Dendritic cell treated with granulocyte-macrophage colony-stimulating factor and Interleukin-4, amounts not matched to agents 40 ng/mL and 50 ng/mL, for 4 days (primary cell): ENCODE measurements at regions not wholly inside any gene's neighbourhood (a gene's known extent, or its start where the extent isn't known, plus 50 kb on each side); places are given as distances from the start of the nearest gene placed in this dataset.

Experiments
- H3K27ac Mint-ChIP-seq: one replicate; pipeline ENCODE4 v1.8.0; 2022; ENCODE audit warnings: mild to moderate bottlenecking, mixed read lengths
- H3K27me3 Mint-ChIP-seq: one replicate; pipeline ENCODE4 v1.8.0; 2022; ENCODE audit warnings: mild to moderate bottlenecking, mixed read lengths
- H3K36me3 Mint-ChIP-seq: one replicate; pipeline ENCODE4 v1.8.0; 2022; ENCODE audit warnings: low read depth, mixed read lengths
- H3K4me1 Mint-ChIP-seq: one replicate; pipeline ENCODE4 v1.8.0; 2022; ENCODE audit warnings: low read depth, mixed read lengths
- H3K4me3 Mint-ChIP-seq: one replicate; pipeline ENCODE4 v1.8.0; 2022; ENCODE audit warnings: mild to moderate bottlenecking, moderate library complexity, mixed read lengths
- H3K9me3 Mint-ChIP-seq: one replicate; pipeline ENCODE4 v1.8.0; 2022; ENCODE audit warnings: mixed read lengths
- intact Hi-C: fragments of 100-400 bp; cut with micrococcal nuclease; formaldehyde crosslinking; loops from one replicate; pipeline ENCODE4 v1.15.0; 2022

- H3K36me3 Mint-ChIP-seq, result no peaks in the 10 kb centered on the region
- H3K9me3 Mint-ChIP-seq, result no peaks in the 10 kb centered on the region
- H3K27ac Mint-ChIP-seq, result no peak overlapping the region
- intact Hi-C loops, result no loop called here
- peaks cover 2% of the 10 kb centered on the region for H3K27me3 Mint-ChIP-seq
- peaks cover 12% of the 10 kb centered on the region for H3K4me1 Mint-ChIP-seq
- no peak overlapping the region for H3K4me3 Mint-ChIP-seq
Measured at GRCh38 chr3:177522051-177522450, 324.8 kb upstream of the TBL1XR1 start.

GRCh38 chr3:177523067-177523675 lies 325.9 kb upstream of the TBL1XR1 start:
- intact Hi-C loops, result no loop called here
- Mint-ChIP-seq H3K9me3 (no peaks in the 10 kb centered on the region), H3K27ac (no peak overlapping the region), H3K36me3 (no peaks in the 10 kb centered on the region), H3K27me3 (no peaks in the 10 kb centered on the region), H3K4me3 (no peak overlapping the region), H3K4me1 (peaks cover 18% of the 10 kb centered on the region)

- Mint-ChIP-seq H3K4me3 (no peak overlapping the region), H3K4me1 (peaks cover 24% of the 10 kb centered on the region), H3K9me3 (no peaks in the 10 kb centered on the region), H3K27ac (no peak overlapping the region), H3K27me3 (no peaks in the 10 kb centered on the region), H3K36me3 (no peaks in the 10 kb centered on the region)
- intact Hi-C loops, result no loop called here
Measured at GRCh38 chr3:177523872-177524438, 326.7 kb upstream of the TBL1XR1 start.

GRCh38 chr3:177524742-177525141 lies 327.5 kb upstream of the TBL1XR1 start:
- Mint-ChIP-seq H3K36me3 (no peaks in the 10 kb centered on the region), H3K27me3 (no peaks in the 10 kb centered on the region), H3K9me3 (no peaks in the 10 kb centered on the region), H3K4me3 (no peak overlapping the region), H3K27ac (no peak overlapping the region), H3K4me1 (peaks cover 22% of the 10 kb centered on the region)
- intact Hi-C loops, result no loop called here

GRCh38 chr3:177525414-177525813 lies 328.1 kb upstream of the TBL1XR1 start:
- H3K4me1 Mint-ChIP-seq, result peaks cover 23% of the 10 kb centered on the region

GRCh38 chr3:177525987-177526712 lies 328.9 kb upstream of the TBL1XR1 start:
- no peak overlapping the region for H3K4me3 Mint-ChIP-seq
- intact Hi-C loops, result no loop called here
- peaks cover 31% of the 10 kb centered on the region for H3K4me1 Mint-ChIP-seq
- H3K27me3 Mint-ChIP-seq, result no peaks in the 10 kb centered on the region
- H3K36me3 Mint-ChIP-seq, result no peaks in the 10 kb centered on the region
- no peak overlapping the region for H3K27ac Mint-ChIP-seq
- H3K9me3 Mint-ChIP-seq, result no peaks in the 10 kb centered on the region

More at GRCh38 chr3:177525414-177525813, 328.1 kb upstream of the TBL1XR1 start:
- H3K9me3 Mint-ChIP-seq, result no peaks in the 10 kb centered on the region
- no peaks in the 10 kb centered on the region for H3K27me3 Mint-ChIP-seq
- no peaks in the 10 kb centered on the region for H3K36me3 Mint-ChIP-seq
- no peak overlapping the region for H3K4me3 Mint-ChIP-seq
- H3K27ac Mint-ChIP-seq, result no peak overlapping the region
- intact Hi-C loops, result no loop called here

GRCh38 chr3:177527182-177527581 lies 329.9 kb upstream of the TBL1XR1 start:
- Mint-ChIP-seq H3K4me3 (no peak overlapping the region), H3K4me1 (peaks cover 31% of the 10 kb centered on the region), H3K27ac (no peak overlapping the region), H3K27me3 (no peaks in the 10 kb centered on the region), H3K36me3 (no peaks in the 10 kb centered on the region), H3K9me3 (no peaks in the 10 kb centered on the region)
- intact Hi-C loops, result no loop called here

- no peak overlapping the region for H3K4me3 Mint-ChIP-seq
- H3K27ac Mint-ChIP-seq, result no peak overlapping the region
- H3K36me3 Mint-ChIP-seq, result no peaks in the 10 kb centered on the region
- no peaks in the 10 kb centered on the region for H3K9me3 Mint-ChIP-seq
- peaks cover 31% of the 10 kb centered on the region for H3K4me1 Mint-ChIP-seq
- no peaks in the 10 kb centered on the region for H3K27me3 Mint-ChIP-seq
- intact Hi-C loops, result no loop called here
Measured at GRCh38 chr3:177528306-177529070, 331.2 kb upstream of the TBL1XR1 start.

GRCh38 chr3:177529071-177529550 lies 331.8 kb upstream of the TBL1XR1 start:
- H3K9me3 Mint-ChIP-seq, result no peaks in the 10 kb centered on the region
- H3K27ac Mint-ChIP-seq, result no peak overlapping the region
- H3K4me3 Mint-ChIP-seq, result no peak overlapping the region
- no peaks in the 10 kb centered on the region for H3K36me3 Mint-ChIP-seq
- intact Hi-C loops, result no loop called here
- peaks cover 31% of the 10 kb centered on the region for H3K4me1 Mint-ChIP-seq
- no peaks in the 10 kb centered on the region for H3K27me3 Mint-ChIP-seq

- Mint-ChIP-seq H3K4me1 (peaks cover 31% of the 10 kb centered on the region), H3K27me3 (no peaks in the 10 kb centered on the region), H3K4me3 (no peak overlapping the region), H3K9me3 (no peaks in the 10 kb centered on the region), H3K27ac (no peak overlapping the region), H3K36me3 (no peaks in the 10 kb centered on the region)
- intact Hi-C loops, result no loop called here
Measured at GRCh38 chr3:177529716-177530335, 332.5 kb upstream of the TBL1XR1 start.

- no peak overlapping the region for H3K4me3 Mint-ChIP-seq
- no peaks in the 10 kb centered on the region for H3K9me3 Mint-ChIP-seq
- intact Hi-C loops, result no loop called here
- H3K27me3 Mint-ChIP-seq, result no peaks in the 10 kb centered on the region
- H3K36me3 Mint-ChIP-seq, result no peaks in the 10 kb centered on the region
- peaks cover 34% of the 10 kb centered on the region for H3K4me1 Mint-ChIP-seq
- H3K27ac Mint-ChIP-seq, result no peak overlapping the region
Measured at GRCh38 chr3:177530908-177531307, 333.6 kb upstream of the TBL1XR1 start.

- H3K27me3 Mint-ChIP-seq, result no peaks in the 10 kb centered on the region
- intact Hi-C loops, result no loop called here
- H3K4me1 Mint-ChIP-seq, result peaks cover 25% of the 10 kb centered on the region
- no peak overlapping the region for H3K27ac Mint-ChIP-seq
- H3K9me3 Mint-ChIP-seq, result no peaks in the 10 kb centered on the region
- H3K4me3 Mint-ChIP-seq, result no peak overlapping the region
- H3K36me3 Mint-ChIP-seq, result no peaks in the 10 kb centered on the region
Measured at GRCh38 chr3:177536873-177537272, 339.6 kb upstream of the TBL1XR1 start.

GRCh38 chr3:177537612-177538011 lies 340.3 kb upstream of the TBL1XR1 start:
- Mint-ChIP-seq H3K4me1 (peaks cover 25% of the 10 kb centered on the region), H3K27ac (no peak overlapping the region), H3K9me3 (no peaks in the 10 kb centered on the region), H3K36me3 (no peaks in the 10 kb centered on the region), H3K27me3 (no peaks in the 10 kb centered on the region), H3K4me3 (no peak overlapping the region)
- intact Hi-C loops, result no loop called here
